ENCODE measurements at regions not wholly inside any gene's neighbourhood (a gene's known extent, or its start where the extent isn't known, plus 50 kb on each side); places are given as distances from the start of the nearest gene placed in this dataset.

DNA sequence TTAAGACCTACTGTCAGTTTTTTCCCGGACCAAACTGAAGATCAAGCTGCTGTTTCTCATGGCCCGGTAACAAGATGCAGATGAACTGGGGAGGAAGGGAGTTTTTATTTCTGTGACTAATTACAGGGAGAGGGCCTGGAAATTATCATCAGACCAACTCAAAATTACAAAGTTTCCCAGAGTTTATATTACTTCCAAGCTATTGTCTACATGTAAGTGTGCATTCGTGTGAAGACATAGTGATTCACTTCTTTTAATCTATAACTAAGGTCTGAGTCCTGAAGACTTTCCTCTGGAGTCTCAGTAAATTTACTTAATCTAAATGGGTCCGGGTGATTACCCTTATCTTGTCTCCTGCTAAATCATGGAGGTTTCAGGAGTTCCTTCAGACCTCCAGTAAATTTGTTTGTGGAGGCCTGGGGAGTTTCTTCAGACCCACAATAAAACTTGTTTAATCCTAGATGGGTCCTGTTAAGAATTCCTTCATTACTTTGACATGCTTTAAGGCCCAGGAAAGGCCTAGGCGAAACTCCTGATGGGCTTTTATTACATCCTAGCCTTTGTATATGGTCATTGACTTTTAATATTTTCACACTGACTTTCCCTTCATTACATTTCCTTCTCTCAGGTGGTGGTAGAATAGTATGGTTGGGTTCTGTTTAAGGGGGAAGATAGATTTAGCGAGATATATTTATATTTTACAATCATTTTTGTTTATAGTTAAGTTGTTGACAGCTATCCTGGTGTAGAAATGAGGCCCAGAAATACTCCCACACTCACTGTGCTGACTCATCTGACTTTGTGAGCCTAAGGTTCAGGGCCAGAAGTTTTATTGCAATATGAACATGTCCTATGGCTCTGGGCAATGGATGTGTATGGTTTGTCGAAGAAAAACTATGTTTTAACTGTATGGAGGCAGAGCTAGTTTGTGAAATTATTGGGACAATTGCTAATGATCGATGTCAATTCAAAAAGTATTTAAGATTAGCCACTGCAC, 627.0 kb upstream of the FBXO33 start:
- no peaks in the 10 kb centered on the region for H3K9me3 ChIP-seq
- TF ChIP-seq, protein P1, sequence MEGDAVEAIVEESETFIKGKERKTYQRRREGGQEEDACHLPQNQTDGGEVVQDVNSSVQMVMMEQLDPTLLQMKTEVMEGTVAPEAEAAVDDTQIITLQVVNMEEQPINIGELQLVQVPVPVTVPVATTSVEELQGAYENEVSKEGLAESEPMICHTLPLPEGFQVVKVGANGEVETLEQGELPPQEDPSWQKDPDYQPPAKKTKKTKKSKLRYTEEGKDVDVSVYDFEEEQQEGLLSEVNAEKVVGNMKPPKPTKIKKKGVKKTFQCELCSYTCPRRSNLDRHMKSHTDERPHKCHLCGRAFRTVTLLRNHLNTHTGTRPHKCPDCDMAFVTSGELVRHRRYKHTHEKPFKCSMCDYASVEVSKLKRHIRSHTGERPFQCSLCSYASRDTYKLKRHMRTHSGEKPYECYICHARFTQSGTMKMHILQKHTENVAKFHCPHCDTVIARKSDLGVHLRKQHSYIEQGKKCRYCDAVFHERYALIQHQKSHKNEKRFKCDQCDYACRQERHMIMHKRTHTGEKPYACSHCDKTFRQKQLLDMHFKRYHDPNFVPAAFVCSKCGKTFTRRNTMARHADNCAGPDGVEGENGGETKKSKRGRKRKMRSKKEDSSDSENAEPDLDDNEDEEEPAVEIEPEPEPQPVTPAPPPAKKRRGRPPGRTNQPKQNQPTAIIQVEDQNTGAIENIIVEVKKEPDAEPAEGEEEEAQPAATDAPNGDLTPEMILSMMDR (IDR thresholded peaks at IDR 0.05) = no peak
- intact Hi-C loops (cut with DNase I, micrococcal nuclease) = no loop called here
- ATAC-seq = peak; percentile 82
- H3K4me3 ChIP-seq = no peak overlapping the region
- H3K4me1 ChIP-seq (ENCODE audit: low read depth) = no peaks in the 10 kb centered on the region
- H3K36me3 ChIP-seq (ENCODE audit: low read depth) = no peaks in the 10 kb centered on the region
- no peak for DNase-seq

DNA sequence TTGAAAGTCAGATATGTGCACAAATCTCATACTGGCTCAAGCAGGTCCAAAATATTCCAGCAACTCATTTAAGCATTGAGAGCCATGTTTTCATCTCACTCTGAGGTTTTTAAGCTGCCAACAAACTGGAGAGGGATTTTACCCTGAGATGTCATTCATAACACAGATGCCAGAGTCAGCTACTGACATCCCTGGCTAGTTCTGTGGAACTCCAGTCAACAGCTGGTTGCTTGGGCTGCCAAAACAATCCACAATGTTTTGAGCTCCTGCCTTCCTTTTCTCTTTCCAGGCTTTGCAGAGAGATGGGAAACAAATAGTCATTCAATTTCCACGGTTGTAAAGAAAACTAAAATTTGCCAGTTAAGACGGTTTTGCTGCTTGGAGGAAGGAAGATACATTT, 621.2 kb upstream of the FBXO33 start:
- no peak for ATAC-seq
- H3K36me3 ChIP-seq (ENCODE audit: low read depth) = no peaks in the 10 kb centered on the region

DNA sequence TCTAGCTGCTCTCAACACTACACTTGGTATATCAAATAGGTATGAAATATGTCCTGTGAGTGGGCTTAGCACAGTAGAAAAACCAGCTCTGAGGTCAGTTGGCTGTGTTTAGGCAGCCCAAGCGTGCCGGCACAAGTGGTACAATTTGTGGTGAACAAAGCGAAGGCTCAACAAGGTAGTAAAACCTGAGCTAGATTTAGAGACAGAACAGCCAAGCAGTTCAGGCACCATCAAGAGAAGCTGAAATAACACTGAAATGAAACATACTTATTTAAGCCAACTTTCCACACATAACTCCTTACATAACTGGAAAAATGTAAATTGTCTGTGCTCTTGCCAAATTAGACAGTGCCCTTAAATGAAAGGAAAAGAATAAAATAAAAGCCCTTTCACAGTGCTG, 596.8 kb upstream of the FBXO33 start:
- DNase-seq (no peak), ATAC-seq (no peak)
- no peaks in the 10 kb centered on the region for H3K36me3 ChIP-seq (ENCODE audit: low read depth)
- H3K4me3 ChIP-seq = no peak overlapping the region
- TF ChIP-seq, protein P1 (IDR thresholded peaks at IDR 0.05) = no peak
- no peaks in the 10 kb centered on the region for H3K9me3 ChIP-seq
- no peaks in the 10 kb centered on the region for H3K4me1 ChIP-seq (ENCODE audit: low read depth)
- intact Hi-C loops (cut with DNase I, micrococcal nuclease) = no loop called here

More for the DNA sequence above, 621.2 kb upstream of the FBXO33 start:
- no peaks in the 10 kb centered on the region for H3K4me1 ChIP-seq (ENCODE audit: low read depth)
- TF ChIP-seq, protein P1 (IDR thresholded peaks at IDR 0.05) = no peak
- no peaks in the 10 kb centered on the region for H3K9me3 ChIP-seq
- DNase-seq = no peak
- no peak overlapping the region for H3K4me3 ChIP-seq
- intact Hi-C loops (cut with DNase I, micrococcal nuclease) = no loop called here

DNA sequence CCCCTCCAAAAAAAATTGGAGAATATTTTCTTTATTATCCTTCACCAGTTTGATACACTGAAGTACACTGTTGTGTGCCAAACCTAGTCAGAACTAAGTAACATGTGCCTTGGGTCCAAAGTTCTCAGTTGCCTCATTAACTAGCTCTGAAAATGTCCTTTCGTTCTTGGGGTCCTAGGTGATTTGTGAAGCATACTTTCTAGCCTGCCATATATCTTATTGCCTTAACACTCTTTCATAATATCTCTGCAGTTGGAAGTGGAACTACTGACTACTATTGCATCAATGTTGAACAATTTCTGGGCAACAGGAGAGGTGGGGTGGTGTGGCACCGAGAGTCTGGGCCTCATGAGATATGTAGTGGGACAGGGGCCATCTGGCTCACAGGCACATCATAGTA, 592.9 kb upstream of the FBXO33 start:
- TF ChIP-seq, protein P1 (IDR thresholded peaks at IDR 0.05) = no peak
- ATAC-seq (no peak), DNase-seq (no peak)
- Histone ChIP-seq H3K36me3 (ENCODE audit: low read depth) (no peaks in the 10 kb centered on the region), H3K4me3 (no peak overlapping the region), H3K4me1 (ENCODE audit: low read depth) (no peaks in the 10 kb centered on the region), H3K9me3 (no peaks in the 10 kb centered on the region)
- intact Hi-C loops (cut with DNase I, micrococcal nuclease) = no loop called here

DNA sequence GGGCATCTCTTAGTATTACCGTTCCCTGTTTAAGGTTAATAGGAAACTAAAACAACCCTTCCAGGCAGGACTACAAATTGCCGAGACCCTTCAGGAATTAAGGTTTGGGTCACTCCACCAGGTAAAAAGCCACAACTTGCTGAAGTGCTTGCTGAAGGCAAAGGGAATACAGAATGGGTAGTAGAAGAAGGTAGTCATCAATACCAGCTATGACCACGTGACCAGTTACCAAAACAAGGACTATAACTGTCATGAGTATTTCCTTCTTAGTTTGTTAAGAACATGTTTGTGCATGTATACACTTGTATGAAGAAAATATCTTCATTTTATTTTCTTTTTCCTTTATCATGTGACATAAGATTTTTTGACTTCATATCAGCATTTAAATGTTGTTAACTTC, 578.7 kb upstream of the FBXO33 start:
- Histone ChIP-seq H3K9me3 (no peaks in the 10 kb centered on the region), H3K4me1 (ENCODE audit: low read depth) (no peaks in the 10 kb centered on the region), H3K36me3 (ENCODE audit: low read depth) (no peaks in the 10 kb centered on the region), H3K4me3 (no peak overlapping the region)
- intact Hi-C loops (cut with DNase I, micrococcal nuclease) = no loop called here
- ATAC-seq (no peak), DNase-seq (no peak)
- TF ChIP-seq, protein P1 (IDR thresholded peaks at IDR 0.05) = no peak
